Activated B cell treated with CpG ODN at 0.5 μM for 24 hours (primary cell): ENCODE measurements at regions not wholly inside any gene's neighbourhood (a gene's known extent, or its start where the extent isn't known, plus 50 kb on each side); places are given as distances from the start of the nearest gene placed in this dataset.

ENCODE experiments used
- ATAC-seq: fragments of 200-7000 bp; cut with Tn5 transposase; one replicate; pipeline ENCODE4 v1.10.0; 2021; ENCODE audit warnings: low read depth, mild to moderate bottlenecking, moderate library complexity
- CTCF ChIA-PET: fragments of 350-600 bp; sonication (Branson Sonifier 250); formaldehyde crosslinking; loops from one replicate; lab custom pipeline; 2021; ENCODE audit warnings: antibody characterized with exemption; lab: Charles Lee
- POLR2A ChIA-PET: fragments of 350-600 bp; sonication (Branson Sonifier 250); formaldehyde crosslinking; loops from one replicate; lab custom pipeline; 2021; ENCODE audit warnings: antibody characterized with exemption; lab: Charles Lee
- DNase-seq: peaks from one replicate; pipeline ENCODE4 v3.0.0; 2022
- H3K27ac Mint-ChIP-seq: one replicate; pipeline ENCODE4 v1.8.0; 2020; ENCODE audit warnings: mixed read lengths
- H3K27me3 Mint-ChIP-seq: one replicate; pipeline ENCODE4 v1.8.0; 2021; ENCODE audit warnings: mixed read lengths
- H3K36me3 Mint-ChIP-seq: one replicate; pipeline ENCODE4 v1.8.0; 2021; ENCODE audit warnings: low read depth, mixed read lengths
- H3K4me1 Mint-ChIP-seq: one replicate; pipeline ENCODE4 v1.8.0; 2021; ENCODE audit warnings: mixed read lengths
- H3K4me3 Mint-ChIP-seq: one replicate; pipeline ENCODE4 v1.8.0; 2020; ENCODE audit warnings: mild to moderate bottlenecking, mixed read lengths
- H3K9me3 Mint-ChIP-seq: one replicate; pipeline ENCODE4 v1.8.0; 2020; ENCODE audit warnings: mixed read lengths
- intact Hi-C: fragments of 100-400 bp; cut with micrococcal nuclease; formaldehyde crosslinking; loops from one replicate; pipeline ENCODE4 v1.15.1; 2024
- TF ChIP-seq, protein P1 (sequence below): fragments of 200-600 bp; IDR thresholded peaks from one replicate; pipeline ENCODE4 v1.8.0; 2022; ENCODE audit warnings: antibody characterized with exemption, mild to moderate bottlenecking

DNA sequence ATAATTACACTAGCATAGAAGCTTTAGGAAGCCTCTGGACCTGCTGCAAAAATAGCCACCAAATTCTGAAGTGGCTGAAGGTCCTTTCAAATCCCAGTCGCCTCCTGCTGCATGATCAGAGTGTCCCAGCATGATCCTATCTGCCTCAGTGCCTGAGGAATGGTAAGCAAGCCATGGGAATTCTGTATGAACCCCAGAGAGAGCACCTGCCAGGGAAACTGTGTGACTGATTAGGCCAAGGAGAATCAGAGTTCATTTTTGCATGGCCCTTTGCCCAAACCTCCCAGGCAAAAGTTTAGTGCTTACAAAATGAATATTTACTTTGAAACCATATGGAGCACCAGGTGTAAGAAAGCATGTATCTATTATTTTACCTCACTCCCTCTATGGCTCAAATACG lies 221.4 kb downstream of the ARL4C start:
- DNase-seq (no peak), ATAC-seq (no peak)
- Mint-ChIP-seq H3K27ac (no peak overlapping the region), H3K4me3 (no peak overlapping the region), H3K27me3 (peaks cover 30% of the 10 kb centered on the region), H3K9me3 (peaks cover 4% of the 10 kb centered on the region), H3K36me3 (no peaks in the 10 kb centered on the region), H3K4me1 (no peaks in the 10 kb centered on the region)
- ChIA-PET CTCF (no interaction called here), POLR2A (no interaction called here)
- TF ChIP-seq, protein P1, sequence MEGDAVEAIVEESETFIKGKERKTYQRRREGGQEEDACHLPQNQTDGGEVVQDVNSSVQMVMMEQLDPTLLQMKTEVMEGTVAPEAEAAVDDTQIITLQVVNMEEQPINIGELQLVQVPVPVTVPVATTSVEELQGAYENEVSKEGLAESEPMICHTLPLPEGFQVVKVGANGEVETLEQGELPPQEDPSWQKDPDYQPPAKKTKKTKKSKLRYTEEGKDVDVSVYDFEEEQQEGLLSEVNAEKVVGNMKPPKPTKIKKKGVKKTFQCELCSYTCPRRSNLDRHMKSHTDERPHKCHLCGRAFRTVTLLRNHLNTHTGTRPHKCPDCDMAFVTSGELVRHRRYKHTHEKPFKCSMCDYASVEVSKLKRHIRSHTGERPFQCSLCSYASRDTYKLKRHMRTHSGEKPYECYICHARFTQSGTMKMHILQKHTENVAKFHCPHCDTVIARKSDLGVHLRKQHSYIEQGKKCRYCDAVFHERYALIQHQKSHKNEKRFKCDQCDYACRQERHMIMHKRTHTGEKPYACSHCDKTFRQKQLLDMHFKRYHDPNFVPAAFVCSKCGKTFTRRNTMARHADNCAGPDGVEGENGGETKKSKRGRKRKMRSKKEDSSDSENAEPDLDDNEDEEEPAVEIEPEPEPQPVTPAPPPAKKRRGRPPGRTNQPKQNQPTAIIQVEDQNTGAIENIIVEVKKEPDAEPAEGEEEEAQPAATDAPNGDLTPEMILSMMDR: no peak
- intact Hi-C loops: no loop called here

DNA sequence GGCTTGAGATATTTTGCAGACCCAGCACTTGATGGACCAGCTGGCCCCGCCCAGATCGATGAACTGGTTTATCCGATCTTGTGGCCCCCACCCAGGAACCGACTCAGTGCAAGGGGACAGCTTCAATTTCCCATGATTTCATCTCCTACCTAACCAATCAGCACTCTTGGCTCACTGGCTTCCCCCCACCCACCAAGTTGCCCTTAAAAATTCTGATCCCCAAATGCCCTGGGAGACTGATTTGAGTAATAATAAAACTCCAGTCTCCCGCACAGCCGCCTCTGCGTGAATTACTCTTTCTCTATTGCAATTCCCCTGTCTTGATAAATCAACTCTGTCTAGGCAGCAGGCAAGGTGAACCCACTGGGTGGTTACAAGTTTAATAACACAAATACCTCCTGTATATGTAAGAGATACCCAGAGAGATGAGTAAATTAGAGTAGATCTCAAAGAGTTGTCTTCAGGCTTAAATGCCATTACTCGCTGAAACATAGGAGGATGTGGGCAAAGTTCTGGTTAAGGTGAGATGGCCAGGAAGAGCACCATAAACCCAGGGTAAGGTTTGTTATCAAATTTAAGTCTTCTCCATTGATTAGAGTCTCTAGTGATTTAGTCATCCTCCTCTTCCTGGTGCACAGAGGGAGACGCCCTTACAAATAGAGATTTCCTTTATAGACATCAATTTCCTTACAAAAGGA lies 222.8 kb downstream of the ARL4C start:
- intact Hi-C loops: no loop called here
- H3K4me1 Mint-ChIP-seq: no peaks in the 10 kb centered on the region
- no peaks in the 10 kb centered on the region for H3K36me3 Mint-ChIP-seq
- TF ChIP-seq, protein P1: no peak
- H3K27me3 Mint-ChIP-seq: peaks cover 29% of the 10 kb centered on the region
- no peak overlapping the region for H3K27ac Mint-ChIP-seq
- H3K4me3 Mint-ChIP-seq: no peak overlapping the region
- DNase-seq (no peak), ATAC-seq (no peak)
- H3K9me3 Mint-ChIP-seq: peaks cover 2% of the 10 kb centered on the region
- CTCF ChIA-PET: no interaction called here
- POLR2A ChIA-PET: interaction anchor here (0.5 kb wide), 1 partner anchor 100 kb away, joined by 4 read pairs; no protein-coding TSS in a partner anchor

DNA sequence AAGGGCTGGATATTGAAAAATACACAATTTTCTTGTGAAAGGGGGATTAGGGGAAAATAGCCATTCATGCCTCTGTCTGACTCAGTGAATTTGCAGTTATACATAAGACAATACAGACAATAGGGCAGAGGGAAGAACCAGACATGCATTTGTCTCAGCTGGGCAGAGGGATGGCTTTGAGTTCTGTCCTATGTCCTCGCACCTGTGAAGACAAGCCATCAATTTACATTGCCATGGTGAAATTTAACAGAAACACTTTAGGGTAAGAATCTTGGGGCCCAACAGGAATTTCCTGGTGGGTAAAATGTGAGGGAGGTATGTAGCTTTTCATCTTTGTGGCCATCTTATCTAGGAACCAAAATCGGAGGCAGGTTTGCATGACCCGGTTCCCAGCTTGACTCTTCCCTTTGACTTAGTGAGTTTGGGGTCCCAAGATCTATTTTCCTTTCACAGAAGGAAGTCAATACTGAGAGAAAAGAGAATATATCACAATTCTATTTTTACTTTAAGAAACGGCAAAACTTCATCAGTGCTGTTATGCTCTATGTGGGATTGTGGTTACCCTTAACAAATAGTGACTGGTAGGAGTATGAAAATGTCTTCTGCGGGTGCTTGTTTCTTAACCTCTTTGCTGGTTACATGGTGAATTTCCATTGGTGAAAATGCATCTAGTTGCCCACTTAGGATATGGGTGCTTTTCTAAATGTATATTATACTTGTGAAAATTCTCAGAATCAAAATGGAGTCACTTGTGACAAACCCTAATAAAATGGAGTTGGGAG lies 221.8 kb downstream of the SPP2 start:
- Mint-ChIP-seq H3K4me1 (no peaks in the 10 kb centered on the region), H3K27me3 (peaks cover 18% of the 10 kb centered on the region), H3K9me3 (no peaks in the 10 kb centered on the region), H3K4me3 (no peak overlapping the region), H3K27ac (no peak overlapping the region), H3K36me3 (no peaks in the 10 kb centered on the region)
- no peak for ATAC-seq
- intact Hi-C loops: no loop called here
- DNase-seq: no peak
- CTCF ChIA-PET: interaction anchor here (1.9 kb wide), 1 partner anchor 137 kb away, joined by 6 read pairs; no protein-coding TSS in a partner anchor
- POLR2A ChIA-PET: no interaction called here
- TF ChIP-seq, protein P1: no peak

DNA sequence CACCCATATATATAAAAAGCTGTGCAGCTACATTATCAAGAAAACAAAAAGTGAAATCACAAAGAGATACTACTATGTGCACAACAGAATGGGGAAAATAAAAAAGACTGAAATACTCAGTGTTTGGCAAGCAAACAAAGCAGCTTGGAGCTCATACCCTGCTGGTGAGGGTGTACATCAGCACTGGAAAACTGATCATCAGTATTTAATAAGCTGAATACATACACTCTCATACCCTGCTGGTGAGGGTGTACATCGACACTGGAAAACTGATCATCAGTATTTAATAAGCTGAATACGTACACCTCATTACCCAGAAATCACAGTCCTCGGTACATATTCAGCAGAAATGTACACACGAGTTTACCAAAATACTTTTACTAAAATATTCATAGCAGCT lies 220.8 kb downstream of the SPP2 start:
- intact Hi-C loops: no loop called here
- TF ChIP-seq, protein P1: no peak
- POLR2A ChIA-PET: no interaction called here
- Mint-ChIP-seq H3K36me3 (no peaks in the 10 kb centered on the region), H3K4me3 (no peak overlapping the region), H3K4me1 (no peaks in the 10 kb centered on the region), H3K27me3 (peaks cover 18% of the 10 kb centered on the region), H3K9me3 (no peaks in the 10 kb centered on the region), H3K27ac (no peak overlapping the region)
- DNase-seq (no peak), ATAC-seq (no peak)
- CTCF ChIA-PET: interaction anchor here (1.2 to 1.9 kb wide), 2 partner anchors 9 to 136 kb away, joined by 3 to 6 read pairs; no protein-coding TSS in a partner anchor

DNA sequence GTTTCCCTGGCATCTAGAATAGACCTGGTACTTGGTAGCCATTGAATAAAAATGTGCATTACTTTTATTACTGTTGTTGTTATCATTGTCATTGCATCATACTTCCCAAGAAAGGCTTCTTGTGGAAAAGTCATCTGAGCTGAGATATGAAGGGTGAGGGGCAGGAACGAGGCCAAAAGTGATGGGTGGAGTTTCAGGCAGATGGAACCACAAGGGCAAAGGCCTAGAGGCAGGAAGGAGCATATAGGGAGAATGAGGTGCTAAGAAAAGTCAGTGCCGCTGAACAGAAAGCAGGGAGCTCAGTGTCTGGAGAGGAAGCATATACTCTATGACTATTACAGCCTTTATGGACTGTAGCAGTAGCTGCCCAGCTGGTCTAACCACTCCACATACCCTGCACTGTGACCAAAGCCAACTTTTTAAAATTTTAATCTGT lies 219.3 kb downstream of the SPP2 start:
- no peak for ATAC-seq
- Mint-ChIP-seq H3K4me3 (no peak overlapping the region), H3K27ac (no peak overlapping the region), H3K9me3 (no peaks in the 10 kb centered on the region), H3K36me3 (no peaks in the 10 kb centered on the region), H3K4me1 (no peaks in the 10 kb centered on the region), H3K27me3 (peaks cover 18% of the 10 kb centered on the region)
- TF ChIP-seq, protein P1: no peak
- intact Hi-C loops: no loop called here
- no peak for DNase-seq
- ChIA-PET CTCF (no interaction called here), POLR2A (interaction anchor here (0.8 kb wide), 1 partner anchor 831 kb away, joined by 4 read pairs; no protein-coding TSS in a partner anchor)
